ENCODE measurements at regions not wholly inside any gene's neighbourhood (a gene's known extent, or its start where the extent isn't known, plus 50 kb on each side); places are given as distances from the start of the nearest gene placed in this dataset.

- no peak for DNase-seq
These were observed 98.3 kb downstream of the HMX1 start for GRCh38 chr4:8773124-8773931.

- DNase-seq = no peak
These were observed 99.0 kb downstream of the HMX1 start for GRCh38 chr4:8772499-8773123.

GRCh38 chr4:8771666-8772065, 100.0 kb downstream of the HMX1 start:
- DNase-seq = no peak

GRCh38 chr4:8771258-8771590, 100.4 kb downstream of the HMX1 start:
- DNase-seq = no peak

GRCh38 chr4:8770518-8771257, 101.0 kb downstream of the HMX1 start:
- DNase-seq = no peak

GRCh38 chr4:8769645-8770517, 101.8 kb downstream of the HMX1 start:
- no peak for DNase-seq

- no peak for DNase-seq
These were observed 103.2 kb downstream of the HMX1 start for GRCh38 chr4:8768357-8768999.

- no peak for DNase-seq
These were observed 105.0 kb downstream of the HMX1 start for GRCh38 chr4:8766610-8767009.

GRCh38 chr4:8765631-8766590, 105.7 kb downstream of the HMX1 start:
- DNase-seq = no peak

- DNase-seq = no peak
These were observed 106.6 kb downstream of the HMX1 start for GRCh38 chr4:8765084-8765483.

GRCh38 chr4:8763966-8764901, 107.4 kb downstream of the HMX1 start:
- no peak for DNase-seq

GRCh38 chr4:8762951-8763735, 108.5 kb downstream of the HMX1 start:
- DNase-seq = no peak

GRCh38 chr4:8762356-8762755, 109.3 kb downstream of the HMX1 start:
- no peak for DNase-seq

GRCh38 chr4:8761824-8762205, 109.8 kb downstream of the HMX1 start:
- no peak for DNase-seq

- DNase-seq = no peak
These were observed 110.3 kb downstream of the HMX1 start for GRCh38 chr4:8761167-8761823.

GRCh38 chr4:8760561-8760960, 111.1 kb downstream of the HMX1 start:
- no peak for DNase-seq

- no peak for DNase-seq
These were observed 111.7 kb downstream of the HMX1 start for GRCh38 chr4:8759987-8760386.

GRCh38 chr4:8756816-8757215, 114.8 kb downstream of the HMX1 start:
- DNase-seq = no peak

All from NCI-H1417 (cell line).